SK-N-SH treated with all-trans-retinoic acid at 6 μM for 48 hours (cell line): ENCODE measurements at regions not wholly inside any gene's neighbourhood (a gene's known extent, or its start where the extent isn't known, plus 50 kb on each side); places are given as distances from the start of the nearest gene placed in this dataset.

Source experiments
- ATAC-seq: fragments of 200-7000 bp; cut with Tn5 transposase; 3 replicates; pipeline ENCODE4 v1.9.1; 2020; ENCODE audit warnings: mild to moderate bottlenecking, moderate library complexity
- ARNTL ChIP-seq: fragments of 450-650 bp; formaldehyde crosslinking; IDR thresholded peaks from 2 replicates; pipeline ENCODE4 v1.5.0; 2020; ENCODE audit warnings: low read depth, mild to moderate bottlenecking, moderate library complexity, borderline replicate concordance
- BACH2 ChIP-seq: fragments of 250-450 bp; sonication (Bioruptor Pico); IDR thresholded peaks from 2 replicates; pipeline ENCODE4 v1.9.0; 2021; ENCODE audit warnings: mild to moderate bottlenecking, borderline replicate concordance
- CREB5 ChIP-seq: fragments of 250-450 bp; sonication (Bioruptor Pico); IDR thresholded peaks from 2 replicates; pipeline ENCODE4 v1.5.1; 2020; ENCODE audit warnings: low read depth, mild to moderate bottlenecking, moderate library complexity
- CSDC2 ChIP-seq: fragments of 250-450 bp; sonication (Bioruptor Pico); IDR thresholded peaks from 2 replicates; pipeline ENCODE4 v1.5.0; 2020; ENCODE audit warnings: mild to moderate bottlenecking, moderate library complexity
- CSRNP3 ChIP-seq: fragments of 250-450 bp; sonication (Bioruptor Pico); IDR thresholded peaks from 2 replicates; pipeline ENCODE4 v1.5.1; 2021; ENCODE audit warnings: mild to moderate bottlenecking, moderate library complexity
- ESRRG ChIP-seq: fragments of 250-450 bp; sonication (Bioruptor Pico); IDR thresholded peaks from 2 replicates; pipeline ENCODE4 v1.6.1; 2021; ENCODE audit warnings: mild to moderate bottlenecking
- GLIS3 ChIP-seq: fragments of 250-450 bp; sonication (Bioruptor Pico); IDR thresholded peaks from 2 replicates; pipeline ENCODE4 v1.5.0; 2020; ENCODE audit warnings: mild to moderate bottlenecking, moderate library complexity
- OSR1 ChIP-seq: fragments of 250-450 bp; sonication (Bioruptor Pico); IDR thresholded peaks from 2 replicates; pipeline ENCODE4 v1.8.0; 2022; ENCODE audit warnings: moderate library complexity, mild to moderate bottlenecking, inconsistent platforms
- PATZ1 ChIP-seq: fragments of 250-450 bp; sonication (Bioruptor Pico); IDR thresholded peaks from 2 replicates; pipeline ENCODE4 v1.8.0; 2020; ENCODE audit warnings: mild to moderate bottlenecking, moderate library complexity, borderline replicate concordance
- POU6F1 ChIP-seq: fragments of 250-450 bp; sonication (Bioruptor Pico); IDR thresholded peaks from 2 replicates; pipeline ENCODE4 v1.8.0; 2021; ENCODE audit warnings: low read depth, mild to moderate bottlenecking, moderate library complexity, borderline replicate concordance
- TOX ChIP-seq: fragments of 250-450 bp; sonication (Bioruptor Pico); IDR thresholded peaks from 2 replicates; pipeline ENCODE4 v1.8.0; 2021; ENCODE audit warnings: mild to moderate bottlenecking, moderate library complexity, borderline replicate concordance
- TSHZ2 ChIP-seq: fragments of 250-450 bp; sonication (Bioruptor Pico); IDR thresholded peaks from 2 replicates; pipeline ENCODE4 v1.5.0; 2020; ENCODE audit warnings: mild to moderate bottlenecking, moderate library complexity
- ZC3H10 ChIP-seq: fragments of 250-450 bp; sonication (Bioruptor Pico); IDR thresholded peaks from 2 replicates; pipeline ENCODE4 v1.5.1; 2021; ENCODE audit warnings: mild to moderate bottlenecking, moderate library complexity
- ZFP3 ChIP-seq: fragments of 250-450 bp; sonication (Bioruptor Pico); IDR thresholded peaks from 2 replicates; pipeline ENCODE4 v1.5.0; 2020; ENCODE audit warnings: mild to moderate bottlenecking, moderate library complexity
- ZFP30 ChIP-seq: fragments of 450-650 bp; formaldehyde crosslinking; IDR thresholded peaks from 2 replicates; pipeline ENCODE4 v1.5.0; 2022; ENCODE audit warnings: mild to moderate bottlenecking, moderate library complexity
- ZNF565 ChIP-seq: fragments of 450-650 bp; formaldehyde crosslinking; conservative IDR thresholded peaks from 2 replicates; pipeline ENCODE4 v1.5.0; 2020; ENCODE audit warnings: low read depth, mild to moderate bottlenecking, moderate library complexity
- ZNF70 ChIP-seq: fragments of 450-650 bp; formaldehyde crosslinking; IDR thresholded peaks from 2 replicates; pipeline ENCODE4 v1.5.0; 2020; ENCODE audit warnings: mild to moderate bottlenecking, moderate library complexity
- ZNF8 ChIP-seq: fragments of 450-650 bp; formaldehyde crosslinking; IDR thresholded peaks from 2 replicates; pipeline ENCODE4 v1.5.0; 2020; ENCODE audit warnings: mild to moderate bottlenecking, moderate library complexity

- peak; percentile 74 for ATAC-seq
- TF ChIP-seq CSDC2 (CRISPR knock-in tag) (no peak), ZNF70 (CRISPR knock-in tag) (0 out of 2 replicates have a peak, but pooled peaks have one; percentile 22), TSHZ2 (CRISPR knock-in tag) (no peak)
These were observed 203.9 kb downstream of the TLE3 start for GRCh38 chr15:69893863-69894262.

GRCh38 chr15:69895202-69895601 lies 202.5 kb downstream of the TLE3 start:
- TF ChIP-seq OSR1, result no peak
- no peak for TF ChIP-seq ZC3H10 (CRISPR knock-in tag)
- no peak for TF ChIP-seq CSRNP3 (CRISPR knock-in tag)
- TF ChIP-seq CSDC2 (CRISPR knock-in tag), result no peak
- no peak for TF ChIP-seq ARNTL (CRISPR knock-in tag)
- TF ChIP-seq ZFP3 (CRISPR knock-in tag), result no peak
- no peak for TF ChIP-seq CREB5 (CRISPR knock-in tag)
- no peak for TF ChIP-seq TSHZ2 (CRISPR knock-in tag)
- TF ChIP-seq ZFP30 (CRISPR knock-in tag), result no peak
- TF ChIP-seq ZNF8, result no peak
- TF ChIP-seq BACH2 (CRISPR knock-in tag), result no peak
- TF ChIP-seq ZNF565 (CRISPR knock-in tag), result no peak
- ATAC-seq, result no peak

GRCh38 chr15:69896606-69897005 lies 201.1 kb downstream of the TLE3 start:
- TF ChIP-seq ARNTL (CRISPR knock-in tag), result no peak
- TF ChIP-seq ZC3H10 (CRISPR knock-in tag), result no peak
- TF ChIP-seq ZNF8, result no peak
- no peak for TF ChIP-seq ESRRG (CRISPR knock-in tag)
- no peak for TF ChIP-seq POU6F1 (CRISPR knock-in tag)
- no peak for TF ChIP-seq PATZ1 (CRISPR knock-in tag)
- no peak for TF ChIP-seq CSRNP3 (CRISPR knock-in tag)
- no peak for TF ChIP-seq OSR1
- no peak for TF ChIP-seq TOX (CRISPR knock-in tag)
- no peak for TF ChIP-seq ZNF565 (CRISPR knock-in tag)
- no peak for TF ChIP-seq TSHZ2 (CRISPR knock-in tag)
- TF ChIP-seq BACH2 (CRISPR knock-in tag), result no peak
- no peak for TF ChIP-seq GLIS3 (CRISPR knock-in tag)
- TF ChIP-seq ZFP30 (CRISPR knock-in tag), result no peak
- no peak for ATAC-seq
